Left renal pelvis (tissue), 4 donors: ENCODE measurements at regions not wholly inside any gene's neighbourhood (a gene's known extent, or its start where the extent isn't known, plus 50 kb on each side); places are given as distances from the start of the nearest gene placed in this dataset.

ENCODE experiments used
- DNase-seq, 4 donors: peaks; one replicate each; pipeline ENCODE4 v3.0.0-alpha.2; 2013; ENCODE audit warnings: low read depth in 4 of 4, low spot score in 3 of 4

GRCh38 chr2:6312367-6312766 lies 553.3 kb downstream of the CMPK2 start:
- DNase-seq, result no peak

GRCh38 chr2:6314218-6314960 lies 551.3 kb downstream of the CMPK2 start:
- DNase-seq, result no peak

DNA sequence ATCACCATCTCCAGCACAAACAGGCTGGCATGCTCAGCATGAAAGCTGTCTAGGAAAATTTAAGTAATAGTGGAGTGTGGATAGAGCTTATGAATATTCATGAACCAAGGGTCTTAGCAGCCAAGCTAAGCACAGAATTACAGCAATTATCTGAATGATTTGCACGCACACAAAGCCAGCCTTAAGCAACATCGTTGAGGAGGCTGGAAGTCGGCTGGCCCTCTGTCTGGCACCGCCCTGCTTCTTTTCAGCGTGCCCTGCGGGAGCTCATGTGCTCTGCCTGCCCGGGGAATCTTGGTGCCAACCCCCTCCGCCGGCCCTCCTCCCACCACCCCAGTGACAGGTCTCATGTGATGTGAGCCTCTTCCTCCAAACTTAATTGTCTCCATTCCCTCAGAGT lies 540.1 kb downstream of the CMPK2 start:
- no peak for DNase-seq

DNA sequence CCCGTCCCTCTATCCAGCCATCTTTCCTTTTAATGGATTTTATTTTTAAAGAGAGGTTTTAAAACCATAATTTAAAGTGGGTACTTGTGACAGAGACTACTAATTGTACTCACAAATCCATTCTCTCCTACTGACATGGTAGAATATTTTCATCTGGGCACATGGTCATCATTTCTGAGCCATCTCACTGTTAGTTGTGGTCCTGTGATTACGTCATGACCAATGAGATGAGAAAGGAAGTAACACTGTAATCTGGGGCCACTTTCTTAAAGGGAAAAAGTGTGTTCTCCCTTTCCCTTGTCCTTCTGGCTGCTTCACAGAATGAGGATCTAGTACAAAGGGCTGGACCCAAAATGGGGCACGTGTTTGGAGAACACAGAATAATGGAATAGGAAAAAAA lies 538.7 kb downstream of the CMPK2 start:
- no peak for DNase-seq

- no peak for DNase-seq
Observed at GRCh38 chr2:6336752-6337471, 528.8 kb downstream of the CMPK2 start.

- peak in 2 of 4 donors; percentile 8 to 56 for DNase-seq
Observed at GRCh38 chr2:6337472-6337820, 528.3 kb downstream of the CMPK2 start.

- no peak for DNase-seq
Observed at GRCh38 chr2:6341588-6342129, 524.0 kb downstream of the CMPK2 start.

DNA sequence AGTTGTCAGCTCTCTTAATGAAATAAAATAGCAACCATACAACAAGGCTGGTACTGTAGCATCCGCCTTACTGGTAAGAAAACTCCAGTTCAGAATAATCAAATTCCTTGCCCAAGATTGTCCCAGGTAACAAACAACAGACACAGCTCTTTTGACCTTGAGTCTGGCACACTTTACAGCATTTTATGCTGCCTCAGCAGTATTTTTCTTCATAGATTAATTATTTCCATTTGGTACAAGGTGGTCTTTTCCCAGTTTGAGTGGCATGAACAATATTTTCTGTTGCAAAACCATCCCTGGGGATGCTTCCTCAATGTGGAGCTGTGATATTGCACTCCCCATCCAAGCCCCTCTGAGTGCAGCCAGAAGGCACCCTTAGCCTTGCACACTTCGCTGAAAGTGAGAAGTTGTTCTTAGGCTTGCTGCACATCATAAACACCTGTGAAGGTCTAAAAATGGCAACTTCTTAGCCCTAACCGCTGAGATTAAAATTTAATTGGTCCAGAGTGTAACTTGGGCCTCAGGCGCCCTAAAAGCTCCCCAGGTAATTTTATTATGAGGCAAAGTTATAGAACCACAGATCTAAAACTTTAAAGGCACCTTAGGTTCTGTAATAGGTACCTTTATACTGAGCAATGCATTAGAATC lies 523.3 kb downstream of the CMPK2 start:
- DNase-seq, result no peak

- DNase-seq, result no peak
Observed at GRCh38 chr2:6343076-6343475, 522.6 kb downstream of the CMPK2 start.

GRCh38 chr2:6352247-6352646 lies 513.5 kb downstream of the CMPK2 start:
- DNase-seq, result no peak

GRCh38 chr2:6352906-6353515 lies 512.7 kb downstream of the CMPK2 start:
- peak in 1 of 4 donors; percentile 10 for DNase-seq

DNA sequence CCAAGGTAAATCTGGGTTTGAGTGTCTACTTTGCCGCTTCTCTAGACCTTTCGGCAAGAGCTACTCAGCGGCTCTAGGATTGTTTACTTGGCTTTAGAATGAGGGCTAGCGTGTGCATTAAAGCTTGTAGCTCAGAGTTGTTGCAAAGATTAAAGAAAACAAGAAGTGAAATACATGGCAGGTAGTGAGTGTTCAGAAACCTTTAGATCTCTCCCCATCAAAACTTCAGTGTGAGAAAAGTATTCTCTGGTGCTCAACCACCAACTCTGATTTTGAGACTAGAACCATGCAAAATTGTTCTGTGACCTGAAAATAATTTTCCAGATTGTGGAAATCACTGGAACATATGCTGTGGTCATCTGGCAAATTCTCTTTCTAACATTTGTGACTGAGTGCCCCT lies 512.0 kb downstream of the CMPK2 start:
- no peak for DNase-seq

DNA sequence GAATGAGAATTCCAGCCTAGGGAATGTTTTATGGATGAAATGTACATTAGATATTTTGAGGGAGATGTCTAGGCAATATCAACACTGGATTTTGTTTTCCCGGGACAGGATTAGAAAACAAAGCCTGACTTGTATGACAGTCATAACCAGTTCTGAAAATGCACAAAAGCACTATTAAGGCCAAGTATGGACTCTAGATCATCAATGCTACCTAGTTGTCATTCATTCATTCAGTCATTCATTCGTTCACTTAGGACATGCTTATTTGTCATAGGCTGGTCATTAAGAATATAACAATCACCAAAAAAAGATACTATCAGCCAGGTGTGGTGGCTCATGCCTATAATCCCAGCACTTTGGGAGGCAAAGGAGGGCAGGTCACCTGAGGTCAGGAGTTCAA lies 511.2 kb downstream of the CMPK2 start:
- no peak for DNase-seq

DNA sequence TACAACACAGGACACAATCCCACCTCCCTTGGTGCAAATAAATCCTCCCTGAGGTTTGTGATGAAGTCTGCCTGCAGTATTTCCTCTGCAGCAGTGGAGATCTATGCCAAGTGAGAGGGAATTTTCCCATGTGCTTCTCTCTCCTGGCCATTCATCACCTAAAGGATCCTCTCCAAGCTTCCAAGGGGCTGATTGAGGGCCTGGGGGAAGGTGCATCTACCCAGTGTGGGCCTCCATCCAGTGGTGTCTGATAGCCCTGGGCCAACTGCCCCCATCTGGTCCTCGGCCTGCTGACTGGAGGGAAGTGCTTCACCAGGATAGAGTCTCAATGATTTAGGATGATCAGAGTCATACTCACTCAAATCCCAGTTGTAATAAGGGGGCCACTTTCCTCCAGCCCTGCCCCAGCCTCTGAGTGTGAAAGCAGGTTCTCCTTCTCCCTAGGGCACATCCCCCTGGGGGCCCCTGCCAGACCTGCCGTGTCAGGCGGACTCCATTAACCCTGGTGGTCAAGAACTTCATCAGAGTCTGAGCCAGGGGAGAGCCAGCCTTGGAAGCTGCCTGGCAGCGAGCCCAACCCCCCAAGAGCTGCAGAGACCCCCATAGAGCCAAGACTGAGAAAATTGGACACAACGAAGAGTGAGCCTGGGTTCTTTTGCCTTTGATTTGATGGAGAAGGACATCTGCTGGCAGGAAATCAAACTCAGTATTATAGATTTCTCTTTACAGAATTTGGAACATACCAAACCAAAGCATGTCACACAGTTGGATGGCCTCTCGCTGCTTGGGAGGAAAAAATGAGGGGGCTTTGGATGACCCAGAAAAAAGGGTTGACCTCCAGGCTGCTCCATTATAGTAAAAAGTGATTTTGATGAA lies 509.6 kb downstream of the CMPK2 start:
- DNase-seq, result no peak

- no peak for DNase-seq
Observed at GRCh38 chr2:6358546-6358945, 507.2 kb downstream of the CMPK2 start.

DNA sequence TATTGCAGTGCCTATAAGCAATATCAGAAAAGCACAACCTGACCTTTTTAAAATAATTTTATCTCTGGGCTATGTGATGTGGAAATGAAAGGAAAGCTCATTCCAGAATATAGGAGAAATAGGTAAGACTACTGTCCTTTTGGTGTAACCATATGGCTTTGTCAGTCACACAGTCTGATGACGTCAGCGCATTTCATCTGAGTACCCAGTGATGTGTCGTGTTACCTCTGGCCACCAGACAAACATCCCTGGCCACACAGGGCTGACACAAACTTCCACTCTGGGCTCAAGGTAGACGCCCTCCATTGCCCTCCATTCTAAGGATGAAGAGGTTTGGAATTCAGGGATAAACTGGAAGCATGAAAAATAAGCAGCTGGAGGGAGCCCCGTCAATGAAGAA lies 506.7 kb downstream of the CMPK2 start:
- DNase-seq, result no peak

- DNase-seq, result no peak
Observed at GRCh38 chr2:6359964-6360363, 505.7 kb downstream of the CMPK2 start.

DNA sequence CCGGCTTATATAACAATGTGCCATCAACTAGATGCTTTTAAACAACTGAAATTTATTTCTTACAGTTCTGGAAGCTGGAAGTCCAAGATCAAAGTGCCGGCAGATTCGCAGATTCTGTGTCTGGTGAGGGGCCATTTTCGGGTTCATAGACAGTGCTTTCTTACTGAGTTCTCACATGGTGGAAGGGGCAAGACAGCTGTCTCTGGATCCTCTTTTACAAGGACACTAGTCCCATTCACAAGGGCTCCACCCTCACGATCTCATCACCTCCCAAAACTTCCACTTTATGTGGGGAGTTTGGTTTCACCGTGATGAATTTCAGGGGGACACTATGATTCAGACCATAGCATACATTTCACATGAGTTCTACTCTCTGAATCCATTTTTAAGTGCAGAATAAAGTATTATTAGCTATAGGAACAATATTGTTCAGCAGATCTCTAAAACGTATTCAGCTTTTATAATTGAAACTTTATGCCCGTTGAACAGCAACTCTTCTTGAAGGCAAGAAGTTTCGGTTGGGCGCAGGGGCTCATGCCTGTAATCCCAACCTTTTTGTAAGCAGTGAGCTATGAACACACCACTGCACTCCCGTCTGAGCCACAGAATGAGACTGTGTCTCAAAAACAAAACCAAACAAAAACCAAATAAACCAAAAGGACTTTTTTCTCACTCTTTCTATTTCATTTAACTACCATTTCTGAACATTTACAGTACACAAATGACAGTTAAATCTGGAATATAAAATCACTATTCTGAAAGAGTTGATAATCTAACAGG lies 502.8 kb downstream of the CMPK2 start:
- no peak for DNase-seq

DNA sequence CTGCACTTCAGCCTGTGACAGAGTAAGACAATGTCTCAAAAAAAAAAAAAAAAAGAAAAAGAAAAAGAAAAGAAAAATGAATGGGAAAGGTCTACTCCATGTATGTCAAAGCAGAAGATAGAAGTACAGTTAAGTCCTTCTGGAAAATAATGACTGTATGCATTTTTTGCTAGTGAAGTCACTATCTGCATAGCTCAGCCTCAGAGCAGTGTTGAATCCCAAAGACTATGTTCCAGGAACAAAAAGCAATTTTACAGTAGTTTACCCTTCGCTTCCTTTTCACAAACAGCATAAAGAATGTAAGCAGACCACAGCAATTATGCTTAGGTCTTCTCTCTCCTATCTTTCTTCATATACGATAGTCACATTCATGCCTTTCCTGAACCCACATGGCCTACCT lies 497.4 kb downstream of the CMPK2 start:
- no peak for DNase-seq

GRCh38 chr2:6369266-6369665 lies 496.4 kb downstream of the CMPK2 start:
- DNase-seq, result no peak
